DND-41 (cell line): ENCODE measurements at regions not wholly inside any gene's neighbourhood (a gene's known extent, or its start where the extent isn't known, plus 50 kb on each side); places are given as distances from the start of the nearest gene placed in this dataset.
A peak's percentile ranks its signal among the peaks of the same experiment; 100 is the strongest.

Source experiments
- ATAC-seq: fragments of 200-7000 bp; cut with Tn5 transposase; 3 replicates; pipeline ENCODE4 v1.9.1; 2021; ENCODE audit warnings: low read depth; ENCODE audit not compliant: insufficient read depth
- DNase-seq: peaks from one replicate; pipeline ENCODE4 v3.0.0-alpha.2; 2020
- H2AFZ ChIP-seq: 2 replicates; pipeline ENCODE4 v1.6.0; 2012; ENCODE audit warnings: low read depth, low read length
- H3K27ac ChIP-seq: 2 replicates; pipeline ENCODE4 v1.5.1; 2012; ENCODE audit warnings: low read length, inconsistent platforms
- H3K27me3 ChIP-seq: fragments of 200-600 bp; sonication (generic); 2 replicates; pipeline ENCODE4 v1.6.0; 2012; ENCODE audit warnings: low read length, mild to moderate bottlenecking, inconsistent platforms; ENCODE audit not compliant: insufficient read depth, poor library complexity
- H3K36me3 ChIP-seq: 2 replicates; pipeline ENCODE4 v1.5.1; 2012; ENCODE audit warnings: low read length, inconsistent platforms; ENCODE audit not compliant: insufficient read depth
- H3K4me1 ChIP-seq: 2 replicates; pipeline ENCODE4 v1.5.1; 2012; ENCODE audit warnings: mild to moderate bottlenecking, low read length; ENCODE audit not compliant: insufficient read depth
- H3K4me2 ChIP-seq: 2 replicates; pipeline ENCODE4 v1.6.0; 2012; ENCODE audit warnings: mild to moderate bottlenecking, moderate library complexity, low read length, inconsistent platforms; ENCODE audit not compliant: insufficient read depth
- H3K4me3 ChIP-seq, 2 experiments: fragments of 200-600 bp in 1 of 2; shearing (Covaris generic) in 1 of 2; 2 replicates each; pipeline ENCODE4 v1.5.1; 2012 to 2016; ENCODE audit warnings: inconsistent platforms in 2 of 2, low read length in 2 of 2, mild to moderate bottlenecking in 2 of 2, low read depth in 1 of 2, moderate library complexity in 1 of 2
- H3K79me2 ChIP-seq: 2 replicates; pipeline ENCODE4 v1.6.0; 2012; ENCODE audit warnings: low read length, inconsistent platforms; ENCODE audit not compliant: insufficient read depth
- H3K9ac ChIP-seq: 2 replicates; pipeline ENCODE4 v1.6.0; 2012; ENCODE audit warnings: low read depth, mild to moderate bottlenecking, inconsistent platforms, low read length, moderate library complexity
- H3K9me3 ChIP-seq: 2 replicates; pipeline ENCODE4 v1.5.1; 2012; ENCODE audit warnings: low read length, moderate library complexity, mild to moderate bottlenecking, inconsistent platforms; ENCODE audit not compliant: insufficient read depth, severe bottlenecking
- H4K20me1 ChIP-seq: 2 replicates; pipeline ENCODE4 v1.6.0; 2012; ENCODE audit warnings: low read length; ENCODE audit not compliant: insufficient read depth
- EZH2 ChIP-seq: IDR thresholded peaks from 3 replicates; pipeline ENCODE4 v1.6.1; 2012; ENCODE audit warnings: borderline replicate concordance, low read depth, mild to moderate bottlenecking, moderate library complexity, low read length, inconsistent platforms; ENCODE audit not compliant: severe bottlenecking
- TF ChIP-seq, protein P1 (sequence below): IDR thresholded peaks from 2 replicates; pipeline ENCODE4 v1.5.1; 2012; ENCODE audit warnings: borderline replicate concordance, low read length, moderate library complexity, mild to moderate bottlenecking; ENCODE audit not compliant: poor library complexity, severe bottlenecking; ENCODE audit errors: extremely low read depth

DNA sequence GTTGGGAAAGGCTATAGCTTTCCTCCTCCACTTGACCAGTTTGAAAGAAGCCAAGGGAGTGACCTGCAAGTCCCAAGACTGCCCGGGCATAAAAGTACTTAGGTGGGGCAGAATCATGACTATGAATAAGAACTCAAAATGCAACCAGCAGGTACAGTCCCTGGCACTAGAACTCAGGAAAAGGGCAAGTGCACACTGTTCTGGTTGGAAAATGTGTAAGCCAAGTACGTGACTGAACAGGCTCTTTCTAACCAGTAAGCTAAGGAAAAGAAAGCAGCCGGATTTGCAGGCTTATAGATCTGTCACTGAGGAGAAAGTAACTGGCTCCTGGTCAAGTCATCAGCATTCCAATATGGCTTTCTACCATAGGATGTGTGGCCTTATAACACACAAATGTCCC, 101.2 kb upstream of the SLC4A7 start:
- Histone ChIP-seq H3K36me3 (no peaks in the 10 kb centered on the region), H3K4me1 (peaks cover under 1% of the 10 kb centered on the region; the same call in 1 of the 2 replicates), H3K27me3 (no peaks in the 10 kb centered on the region), H3K9ac (no peak overlapping the region), H3K9me3 (no peaks in the 10 kb centered on the region), H3K27ac (no peak overlapping the region), H3K4me2 (no peak overlapping the region), H2AFZ (no peak overlapping the region), H3K4me3 (no peak overlapping the region), H4K20me1 (no peaks in the 10 kb centered on the region), H3K79me2 (no peaks in the 10 kb centered on the region)
- TF ChIP-seq EZH2: no peak
- TF ChIP-seq, protein P1, sequence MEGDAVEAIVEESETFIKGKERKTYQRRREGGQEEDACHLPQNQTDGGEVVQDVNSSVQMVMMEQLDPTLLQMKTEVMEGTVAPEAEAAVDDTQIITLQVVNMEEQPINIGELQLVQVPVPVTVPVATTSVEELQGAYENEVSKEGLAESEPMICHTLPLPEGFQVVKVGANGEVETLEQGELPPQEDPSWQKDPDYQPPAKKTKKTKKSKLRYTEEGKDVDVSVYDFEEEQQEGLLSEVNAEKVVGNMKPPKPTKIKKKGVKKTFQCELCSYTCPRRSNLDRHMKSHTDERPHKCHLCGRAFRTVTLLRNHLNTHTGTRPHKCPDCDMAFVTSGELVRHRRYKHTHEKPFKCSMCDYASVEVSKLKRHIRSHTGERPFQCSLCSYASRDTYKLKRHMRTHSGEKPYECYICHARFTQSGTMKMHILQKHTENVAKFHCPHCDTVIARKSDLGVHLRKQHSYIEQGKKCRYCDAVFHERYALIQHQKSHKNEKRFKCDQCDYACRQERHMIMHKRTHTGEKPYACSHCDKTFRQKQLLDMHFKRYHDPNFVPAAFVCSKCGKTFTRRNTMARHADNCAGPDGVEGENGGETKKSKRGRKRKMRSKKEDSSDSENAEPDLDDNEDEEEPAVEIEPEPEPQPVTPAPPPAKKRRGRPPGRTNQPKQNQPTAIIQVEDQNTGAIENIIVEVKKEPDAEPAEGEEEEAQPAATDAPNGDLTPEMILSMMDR: no peak
- DNase-seq: no peak
- no peak for ATAC-seq

DNA sequence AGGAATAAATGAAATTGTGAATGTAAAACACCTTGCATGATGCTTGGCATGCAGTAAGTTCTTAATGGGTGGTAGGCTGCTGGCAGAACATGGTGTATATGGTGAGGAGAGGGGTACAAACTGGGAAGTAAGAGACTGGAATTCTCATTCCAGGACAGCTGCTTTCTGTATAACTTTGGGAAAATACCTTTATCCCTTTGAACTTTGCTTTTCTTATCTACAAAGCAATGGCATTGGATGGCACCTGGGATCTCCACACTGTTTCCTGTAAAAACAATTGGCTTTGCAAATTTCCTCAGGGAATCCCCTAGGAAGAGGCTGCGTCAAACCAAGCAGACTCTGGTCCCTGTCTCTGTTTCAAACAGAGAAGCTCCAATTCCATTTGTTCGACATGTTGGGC, 100.7 kb upstream of the SLC4A7 start:
- ATAC-seq: no peak

DNA sequence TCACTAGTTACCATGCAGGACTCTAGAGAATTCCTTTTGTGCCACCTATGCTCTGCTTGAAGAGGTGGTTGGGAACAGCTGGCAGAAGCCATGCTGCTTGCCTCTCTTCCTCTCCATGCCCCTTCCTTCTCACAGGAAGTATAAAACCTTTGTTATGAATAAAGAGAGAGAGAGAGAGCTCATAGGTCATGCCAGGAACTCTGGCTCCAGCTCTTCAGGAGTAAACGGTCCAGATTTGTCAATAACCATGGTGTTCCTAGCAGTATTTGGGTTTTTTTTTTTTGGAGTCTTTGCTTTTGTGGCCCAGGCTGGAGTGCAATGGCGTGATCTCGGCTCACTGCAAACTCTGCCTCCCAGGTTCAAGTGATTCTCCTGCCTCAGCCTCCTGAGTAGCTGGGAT, 97.7 kb upstream of the SLC4A7 start:
- Histone ChIP-seq H2AFZ (no peak overlapping the region), H3K79me2 (no peaks in the 10 kb centered on the region), H3K27ac (no peak overlapping the region), H3K4me1 (peaks cover 2% of the 10 kb centered on the region; the same call in 1 of the 2 replicates), H3K36me3 (no peaks in the 10 kb centered on the region), H3K9ac (no peak overlapping the region), H3K27me3 (no peaks in the 10 kb centered on the region), H3K4me2 (no peak overlapping the region), H3K4me3 (no peak overlapping the region), H4K20me1 (no peaks in the 10 kb centered on the region), H3K9me3 (no peaks in the 10 kb centered on the region)
- ATAC-seq (no peak), DNase-seq (no peak)
- TF ChIP-seq EZH2: no peak
- TF ChIP-seq, protein P1: no peak

More for the DNA sequence above, 100.7 kb upstream of the SLC4A7 start:
- TF ChIP-seq, protein P1: no peak
- no peak for TF ChIP-seq EZH2
- Histone ChIP-seq H2AFZ (no peak overlapping the region), H4K20me1 (no peaks in the 10 kb centered on the region), H3K27ac (no peak overlapping the region), H3K4me3 (no peak overlapping the region), H3K4me1 (no peaks in the 10 kb centered on the region), H3K27me3 (no peaks in the 10 kb centered on the region), H3K4me2 (no peak overlapping the region), H3K9me3 (no peaks in the 10 kb centered on the region), H3K36me3 (no peaks in the 10 kb centered on the region), H3K9ac (no peak overlapping the region), H3K79me2 (no peaks in the 10 kb centered on the region)
- DNase-seq: no peak

DNA sequence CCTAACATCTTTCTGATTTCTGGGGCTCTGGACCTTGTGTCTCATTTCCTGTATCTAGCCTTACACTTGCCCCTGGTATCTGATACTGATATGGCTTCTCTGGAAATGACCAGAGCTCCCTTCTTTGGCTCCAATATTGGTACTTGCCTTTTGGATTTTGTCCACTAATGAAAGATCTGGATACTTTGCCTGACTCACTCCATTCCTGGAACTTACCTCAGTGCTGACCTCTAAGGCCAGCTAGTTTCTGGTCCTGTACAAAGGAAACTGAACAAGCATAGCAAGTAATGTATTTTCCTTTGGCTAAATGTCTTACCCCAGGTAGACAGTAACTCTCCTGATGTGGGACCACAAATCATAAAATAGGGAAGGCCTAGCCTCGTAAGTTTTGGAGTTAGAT, 93.8 kb upstream of the SLC4A7 start:
- Histone ChIP-seq H3K27ac (no peak overlapping the region), H3K4me2 (no peak overlapping the region), H3K4me1 (peaks cover 28% of the 10 kb centered on the region), H3K9ac (no peak overlapping the region), H3K4me3 (no peak overlapping the region), H3K27me3 (no peaks in the 10 kb centered on the region), H3K79me2 (no peaks in the 10 kb centered on the region), H3K36me3 (no peaks in the 10 kb centered on the region), H2AFZ (peak overlapping the region; percentile 7; the same call in 1 of the 2 replicates), H3K9me3 (no peaks in the 10 kb centered on the region), H4K20me1 (no peaks in the 10 kb centered on the region)
- no peak for DNase-seq
- no peak for TF ChIP-seq EZH2
- TF ChIP-seq, protein P1: no peak
- ATAC-seq: no peak
